HepG2 (cell line): ENCODE measurements at regions not wholly inside any gene's neighbourhood (a gene's known extent, or its start where the extent isn't known, plus 50 kb on each side); places are given as distances from the start of the nearest gene placed in this dataset.

Experiments used
- CBX5 ChIP-seq: sonication (generic); formaldehyde crosslinking; IDR thresholded peaks from 2 replicates; pipeline ENCODE4 v1.4.0; 2020; ENCODE audit warnings: missing genetic modification reagents, borderline replicate concordance
- CREB3 ChIP-seq: sonication (generic); formaldehyde crosslinking; IDR thresholded peaks from 2 replicates; pipeline ENCODE4 v1.5.0; 2020; ENCODE audit warnings: missing genetic modification reagents
- JUNB ChIP-seq: sonication (generic); formaldehyde crosslinking; IDR thresholded peaks from 2 replicates; pipeline ENCODE4 v1.8.0; 2022; ENCODE audit warnings: missing genetic modification reagents, mild to moderate bottlenecking, borderline replicate concordance
- NFE2 ChIP-seq: sonication (generic); formaldehyde crosslinking; IDR thresholded peaks from 2 replicates; pipeline ENCODE4 v1.4.0; 2020; ENCODE audit warnings: missing genetic modification reagents
- NFYB ChIP-seq: sonication (generic); formaldehyde crosslinking; IDR thresholded peaks from 2 replicates; pipeline ENCODE4 v1.4.0; 2020; ENCODE audit warnings: missing genetic modification reagents
- PHF20 ChIP-seq: sonication (generic); formaldehyde crosslinking; IDR thresholded peaks from 2 replicates; pipeline ENCODE4 v1.5.0; 2020; ENCODE audit warnings: mild to moderate bottlenecking, missing genetic modification reagents
- PHF8 ChIP-seq: sonication (generic); formaldehyde crosslinking; IDR thresholded peaks from 2 replicates; pipeline ENCODE4 v1.5.0; 2020; ENCODE audit warnings: missing genetic modification reagents
- RFX3 ChIP-seq: IDR thresholded peaks from 2 replicates; pipeline ENCODE4 v1.6.1; 2016; ENCODE audit warnings: missing biosample characterization, missing genetic modification reagents
- RXRB ChIP-seq: IDR thresholded peaks from 2 replicates; pipeline ENCODE4 v1.6.1; 2016; ENCODE audit warnings: borderline replicate concordance, missing genetic modification reagents, missing compliant biosample characterization
- SP140L ChIP-seq: sonication (generic); formaldehyde crosslinking; IDR thresholded peaks from 2 replicates; pipeline ENCODE4 v1.4.0; 2020; ENCODE audit warnings: missing genetic modification reagents, borderline replicate concordance
- SYNCRIP ChIP-seq: fragments of 200-400 bp; formaldehyde crosslinking; IDR thresholded peaks from 2 replicates; pipeline ENCODE4 v1.6.1; 2018; ENCODE audit warnings: mild to moderate bottlenecking, low read depth, low read length; ENCODE audit not compliant: insufficient read depth
- YEATS4 ChIP-seq: sonication (generic); formaldehyde crosslinking; IDR thresholded peaks from 2 replicates; pipeline ENCODE4 v1.4.0; 2020; ENCODE audit warnings: missing genetic modification reagents, borderline replicate concordance
- ZEB1 ChIP-seq: IDR thresholded peaks from 2 replicates; pipeline ENCODE4 v1.6.1; 2012; ENCODE audit warnings: mild to moderate bottlenecking, low read depth, inconsistent platforms; ENCODE audit not compliant: insufficient replicate concordance
- ZFP36 ChIP-seq: fragments of 150-350 bp; IDR thresholded peaks from 2 replicates; pipeline ENCODE4 v1.6.1; 2018; ENCODE audit warnings: borderline replicate concordance, low read length, low read depth; ENCODE audit not compliant: partially characterized antibody
- ZNF557 ChIP-seq: sonication (generic); formaldehyde crosslinking; IDR thresholded peaks from 2 replicates; pipeline ENCODE4 v1.4.0; 2020; ENCODE audit warnings: missing genetic modification reagents
- ZNF563 ChIP-seq: sonication (generic); formaldehyde crosslinking; IDR thresholded peaks from 2 replicates; pipeline ENCODE4 v1.8.0; 2022; ENCODE audit warnings: mild to moderate bottlenecking, moderate library complexity, missing genetic modification reagents
- ZNF704 ChIP-seq: sonication (generic); formaldehyde crosslinking; IDR thresholded peaks from 2 replicates; pipeline ENCODE4 v1.8.1; 2023; ENCODE audit warnings: mild to moderate bottlenecking, inconsistent platforms, moderate library complexity, missing genetic modification reagents, borderline replicate concordance
- ZSCAN31 ChIP-seq: sonication (generic); formaldehyde crosslinking; IDR thresholded peaks from 2 replicates; pipeline ENCODE4 v1.5.0; 2020; ENCODE audit warnings: low read depth, mild to moderate bottlenecking, missing genetic modification reagents
- TF ChIP-seq, protein P1 (sequence below): sonication (generic); formaldehyde crosslinking; IDR thresholded peaks from 2 replicates; pipeline ENCODE4 v1.4.0; 2020; ENCODE audit warnings: missing genetic modification reagents
- TF ChIP-seq, protein P2 (sequence below): IDR thresholded peaks from 2 replicates; pipeline ENCODE4 v1.6.1; 2018; ENCODE audit warnings: missing genetic modification reagents
- TF ChIP-seq, protein P3 (sequence below): sonication (generic); formaldehyde crosslinking; IDR thresholded peaks from 2 replicates; pipeline ENCODE4 v1.4.0; 2020; ENCODE audit warnings: missing genetic modification reagents

DNA sequence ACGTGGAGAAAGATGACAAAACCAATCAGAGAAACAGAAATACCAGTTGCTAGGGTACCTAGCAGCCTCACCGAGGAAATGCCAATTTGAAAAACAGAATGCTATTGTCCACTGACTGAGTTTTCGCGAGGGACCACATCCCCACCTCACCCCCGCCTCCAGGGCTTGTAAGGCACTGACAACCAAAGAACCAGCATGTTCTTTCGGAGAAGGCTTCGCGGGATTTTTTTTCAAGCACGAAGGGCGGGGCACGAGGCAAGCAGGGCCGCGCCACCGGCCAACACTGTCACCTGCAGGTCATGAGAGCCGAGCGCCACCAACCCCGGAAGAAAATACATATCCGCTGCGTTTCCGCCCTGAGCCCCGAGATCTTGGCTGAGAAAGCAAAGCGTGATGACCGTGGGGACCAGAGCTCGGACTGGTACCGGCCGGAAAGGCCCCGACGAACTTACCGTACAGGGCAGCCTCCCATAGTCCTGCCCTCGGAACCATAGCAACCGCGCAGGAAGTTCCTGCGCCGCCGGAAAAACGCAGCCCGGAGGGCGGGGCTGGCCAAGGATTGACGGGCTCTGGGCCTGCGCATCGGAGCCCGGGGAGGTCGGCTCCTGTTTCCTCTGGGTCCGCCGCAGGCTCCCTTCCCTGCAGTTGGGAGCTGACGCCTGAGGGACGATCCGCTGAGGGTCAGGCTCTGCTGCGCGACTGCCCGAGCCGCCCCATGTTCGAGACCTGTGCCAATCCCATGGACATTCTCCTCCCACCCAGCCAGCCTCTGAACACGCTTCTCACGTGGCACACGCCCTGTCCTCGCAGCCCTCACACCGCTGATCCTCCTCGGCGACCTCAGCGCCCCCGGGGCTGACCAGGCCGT, 59.2 kb upstream of the PAGE5 start (continued):
- TF ChIP-seq JUNB (CRISPR knock-in tag), result no peak
- no peak for TF ChIP-seq NFE2 (CRISPR knock-in tag)
- TF ChIP-seq RXRB (CRISPR knock-in tag), result no peak
- peak; percentile 28; the same call in 1 of the 2 replicates for TF ChIP-seq ZNF563 (CRISPR knock-in tag)
- TF ChIP-seq SYNCRIP, result no peak
- TF ChIP-seq ZNF704 (CRISPR knock-in tag), result 0 out of 2 replicates have a peak, but pooled peaks have one; percentile 34
- TF ChIP-seq CREB3 (CRISPR knock-in tag), result no peak
- TF ChIP-seq ZNF557 (CRISPR knock-in tag), result no peak
- no peak for TF ChIP-seq ZEB1
- peak; percentile 80; the same call in 1 of the 2 replicates for TF ChIP-seq ZSCAN31 (CRISPR knock-in tag)
- 0 out of 2 replicates have a peak, but pooled peaks have one; percentile 32 for TF ChIP-seq SP140L
- TF ChIP-seq PHF20 (CRISPR knock-in tag), result peak; percentile 77
- TF ChIP-seq PHF8, result peak; percentile 65
- peak; percentile 27; the same call in 1 of the 2 replicates for TF ChIP-seq NFYB (CRISPR knock-in tag)
- peak; percentile 49; the same call in 1 of the 2 replicates for TF ChIP-seq YEATS4 (CRISPR knock-in tag)
- TF ChIP-seq, protein P1, sequence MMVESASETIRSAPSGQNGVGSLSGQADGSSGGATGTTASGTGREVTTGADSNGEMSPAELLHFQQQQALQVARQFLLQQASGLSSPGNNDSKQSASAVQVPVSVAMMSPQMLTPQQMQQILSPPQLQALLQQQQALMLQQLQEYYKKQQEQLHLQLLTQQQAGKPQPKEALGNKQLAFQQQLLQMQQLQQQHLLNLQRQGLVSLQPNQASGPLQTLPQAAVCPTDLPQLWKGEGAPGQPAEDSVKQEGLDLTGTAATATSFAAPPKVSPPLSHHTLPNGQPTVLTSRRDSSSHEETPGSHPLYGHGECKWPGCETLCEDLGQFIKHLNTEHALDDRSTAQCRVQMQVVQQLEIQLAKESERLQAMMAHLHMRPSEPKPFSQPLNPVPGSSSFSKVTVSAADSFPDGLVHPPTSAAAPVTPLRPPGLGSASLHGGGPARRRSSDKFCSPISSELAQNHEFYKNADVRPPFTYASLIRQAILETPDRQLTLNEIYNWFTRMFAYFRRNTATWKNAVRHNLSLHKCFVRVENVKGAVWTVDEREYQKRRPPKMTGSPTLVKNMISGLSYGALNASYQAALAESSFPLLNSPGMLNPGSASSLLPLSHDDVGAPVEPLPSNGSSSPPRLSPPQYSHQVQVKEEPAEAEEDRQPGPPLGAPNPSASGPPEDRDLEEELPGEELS (CRISPR knock-in tag), result peak; percentile 31; the same call in 1 of the 2 replicates
- peak; percentile 78 for TF ChIP-seq RFX3
- TF ChIP-seq, protein P2, sequence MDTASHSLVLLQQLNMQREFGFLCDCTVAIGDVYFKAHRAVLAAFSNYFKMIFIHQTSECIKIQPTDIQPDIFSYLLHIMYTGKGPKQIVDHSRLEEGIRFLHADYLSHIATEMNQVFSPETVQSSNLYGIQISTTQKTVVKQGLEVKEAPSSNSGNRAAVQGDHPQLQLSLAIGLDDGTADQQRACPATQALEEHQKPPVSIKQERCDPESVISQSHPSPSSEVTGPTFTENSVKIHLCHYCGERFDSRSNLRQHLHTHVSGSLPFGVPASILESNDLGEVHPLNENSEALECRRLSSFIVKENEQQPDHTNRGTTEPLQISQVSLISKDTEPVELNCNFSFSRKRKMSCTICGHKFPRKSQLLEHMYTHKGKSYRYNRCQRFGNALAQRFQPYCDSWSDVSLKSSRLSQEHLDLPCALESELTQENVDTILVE, result 0 out of 2 replicates have a peak, but pooled peaks have one; percentile 54
- 0 out of 2 replicates have a peak, but pooled peaks have one; percentile 15 for TF ChIP-seq CBX5 (CRISPR knock-in tag)
- TF ChIP-seq, protein P3, sequence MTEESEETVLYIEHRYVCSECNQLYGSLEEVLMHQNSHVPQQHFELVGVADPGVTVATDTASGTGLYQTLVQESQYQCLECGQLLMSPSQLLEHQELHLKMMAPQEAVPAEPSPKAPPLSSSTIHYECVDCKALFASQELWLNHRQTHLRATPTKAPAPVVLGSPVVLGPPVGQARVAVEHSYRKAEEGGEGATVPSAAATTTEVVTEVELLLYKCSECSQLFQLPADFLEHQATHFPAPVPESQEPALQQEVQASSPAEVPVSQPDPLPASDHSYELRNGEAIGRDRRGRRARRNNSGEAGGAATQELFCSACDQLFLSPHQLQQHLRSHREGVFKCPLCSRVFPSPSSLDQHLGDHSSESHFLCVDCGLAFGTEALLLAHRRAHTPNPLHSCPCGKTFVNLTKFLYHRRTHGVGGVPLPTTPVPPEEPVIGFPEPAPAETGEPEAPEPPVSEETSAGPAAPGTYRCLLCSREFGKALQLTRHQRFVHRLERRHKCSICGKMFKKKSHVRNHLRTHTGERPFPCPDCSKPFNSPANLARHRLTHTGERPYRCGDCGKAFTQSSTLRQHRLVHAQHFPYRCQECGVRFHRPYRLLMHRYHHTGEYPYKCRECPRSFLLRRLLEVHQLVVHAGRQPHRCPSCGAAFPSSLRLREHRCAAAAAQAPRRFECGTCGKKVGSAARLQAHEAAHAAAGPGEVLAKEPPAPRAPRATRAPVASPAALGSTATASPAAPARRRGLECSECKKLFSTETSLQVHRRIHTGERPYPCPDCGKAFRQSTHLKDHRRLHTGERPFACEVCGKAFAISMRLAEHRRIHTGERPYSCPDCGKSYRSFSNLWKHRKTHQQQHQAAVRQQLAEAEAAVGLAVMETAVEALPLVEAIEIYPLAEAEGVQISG, result peak; percentile 35; the same call in 1 of the 2 replicates
- TF ChIP-seq ZFP36, result no peak
